Endothelial cell (in vitro differentiated cells): ENCODE measurements at regions not wholly inside any gene's neighbourhood (a gene's known extent, or its start where the extent isn't known, plus 50 kb on each side); places are given as distances from the start of the nearest gene placed in this dataset.

Experiments
- DNase-seq: peaks from one replicate; pipeline ENCODE4 v3.0.0; 2021; ENCODE audit warnings: low spot score
- H3K27ac Mint-ChIP-seq: one replicate; pipeline ENCODE4 v1.8.0; 2021; ENCODE audit warnings: mixed read lengths, inconsistent platforms; ENCODE audit not compliant: unreplicated experiment
- H3K27me3 Mint-ChIP-seq: one replicate; pipeline ENCODE4 v1.8.0; 2021; ENCODE audit warnings: mild to moderate bottlenecking, moderate library complexity, mixed read lengths, inconsistent platforms; ENCODE audit not compliant: unreplicated experiment
- H3K36me3 Mint-ChIP-seq: one replicate; pipeline ENCODE4 v1.8.0; 2021; ENCODE audit warnings: mild to moderate bottlenecking, low read depth, mixed read lengths, inconsistent platforms; ENCODE audit not compliant: unreplicated experiment
- H3K4me1 Mint-ChIP-seq: one replicate; pipeline ENCODE4 v1.8.0; 2021; ENCODE audit warnings: mild to moderate bottlenecking, mixed read lengths, inconsistent platforms; ENCODE audit not compliant: unreplicated experiment
- H3K4me3 Mint-ChIP-seq: one replicate; pipeline ENCODE4 v1.8.0; 2021; ENCODE audit warnings: mild to moderate bottlenecking, mixed read lengths, inconsistent platforms; ENCODE audit not compliant: unreplicated experiment
- H3K9me3 Mint-ChIP-seq: one replicate; pipeline ENCODE4 v1.8.0; 2021; ENCODE audit warnings: mixed read lengths, inconsistent platforms; ENCODE audit not compliant: unreplicated experiment
- TF ChIP-seq, protein P1 (sequence below): fragments of 200-600 bp; sonication (generic); IDR thresholded peaks from one replicate; pipeline ENCODE4 v1.5.0; 2021; ENCODE audit warnings: antibody characterized with exemption; ENCODE audit not compliant: unreplicated experiment

- Mint-ChIP-seq H3K9me3 (no peaks in the 10 kb centered on the region), H3K27me3 (no peaks in the 10 kb centered on the region), H3K36me3 (no peaks in the 10 kb centered on the region), H3K4me3 (no peak overlapping the region), H3K27ac (no peak overlapping the region), H3K4me1 (no peaks in the 10 kb centered on the region)
- DNase-seq: no peak
- TF ChIP-seq, protein P1, sequence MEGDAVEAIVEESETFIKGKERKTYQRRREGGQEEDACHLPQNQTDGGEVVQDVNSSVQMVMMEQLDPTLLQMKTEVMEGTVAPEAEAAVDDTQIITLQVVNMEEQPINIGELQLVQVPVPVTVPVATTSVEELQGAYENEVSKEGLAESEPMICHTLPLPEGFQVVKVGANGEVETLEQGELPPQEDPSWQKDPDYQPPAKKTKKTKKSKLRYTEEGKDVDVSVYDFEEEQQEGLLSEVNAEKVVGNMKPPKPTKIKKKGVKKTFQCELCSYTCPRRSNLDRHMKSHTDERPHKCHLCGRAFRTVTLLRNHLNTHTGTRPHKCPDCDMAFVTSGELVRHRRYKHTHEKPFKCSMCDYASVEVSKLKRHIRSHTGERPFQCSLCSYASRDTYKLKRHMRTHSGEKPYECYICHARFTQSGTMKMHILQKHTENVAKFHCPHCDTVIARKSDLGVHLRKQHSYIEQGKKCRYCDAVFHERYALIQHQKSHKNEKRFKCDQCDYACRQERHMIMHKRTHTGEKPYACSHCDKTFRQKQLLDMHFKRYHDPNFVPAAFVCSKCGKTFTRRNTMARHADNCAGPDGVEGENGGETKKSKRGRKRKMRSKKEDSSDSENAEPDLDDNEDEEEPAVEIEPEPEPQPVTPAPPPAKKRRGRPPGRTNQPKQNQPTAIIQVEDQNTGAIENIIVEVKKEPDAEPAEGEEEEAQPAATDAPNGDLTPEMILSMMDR: no peak
Measured at GRCh38 chr10:55062349-55062748, 261.3 kb upstream of the PCDH15 start.

GRCh38 chr10:55058800-55059199 lies 257.8 kb upstream of the PCDH15 start:
- no peaks in the 10 kb centered on the region for H3K36me3 Mint-ChIP-seq
- TF ChIP-seq, protein P1: no peak
- no peak overlapping the region for H3K4me3 Mint-ChIP-seq
- H3K27ac Mint-ChIP-seq: no peak overlapping the region
- no peak for DNase-seq
- no peaks in the 10 kb centered on the region for H3K4me1 Mint-ChIP-seq
- no peaks in the 10 kb centered on the region for H3K9me3 Mint-ChIP-seq
- H3K27me3 Mint-ChIP-seq: no peaks in the 10 kb centered on the region

- H3K9me3 Mint-ChIP-seq: no peaks in the 10 kb centered on the region
- no peaks in the 10 kb centered on the region for H3K4me1 Mint-ChIP-seq
Measured at GRCh38 chr10:55051515-55051914, 250.5 kb upstream of the PCDH15 start.

DNA sequence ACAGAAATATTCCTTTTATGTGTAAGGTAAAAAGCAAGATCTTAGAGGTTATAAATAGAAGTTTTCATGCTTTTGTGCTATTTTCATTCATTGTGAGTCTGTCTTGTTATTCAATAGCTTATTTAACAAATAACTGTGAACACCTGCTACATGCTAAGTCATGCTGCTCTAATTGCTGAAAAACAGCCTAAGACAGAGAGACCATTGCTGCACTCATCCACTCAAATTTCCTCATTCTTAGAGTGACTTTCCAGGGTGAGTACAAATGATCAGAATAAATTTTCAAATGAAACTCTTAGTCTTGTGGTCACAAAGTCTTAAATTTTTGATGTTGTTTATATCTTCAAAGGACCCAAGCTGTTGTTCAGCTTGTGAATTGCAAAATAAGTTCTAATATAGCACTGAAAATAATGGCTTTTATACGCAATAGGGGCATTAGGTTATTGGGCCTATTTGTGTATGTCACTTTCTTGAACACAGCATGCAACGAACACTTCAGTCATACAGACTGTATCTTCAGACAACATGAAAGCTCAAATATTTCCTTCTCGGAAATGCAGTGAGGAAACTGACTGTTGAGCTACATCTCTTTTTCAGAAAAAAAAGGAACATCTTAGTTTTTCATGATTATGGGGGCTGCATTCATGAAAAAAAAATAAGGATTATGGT lies 247.9 kb upstream of the PCDH15 start:
- Mint-ChIP-seq H3K27ac (no peak overlapping the region), H3K36me3 (no peaks in the 10 kb centered on the region), H3K9me3 (no peaks in the 10 kb centered on the region), H3K4me1 (no peaks in the 10 kb centered on the region), H3K4me3 (no peak overlapping the region), H3K27me3 (no peaks in the 10 kb centered on the region)
- no peak for DNase-seq
- TF ChIP-seq, protein P1: no peak

More at GRCh38 chr10:55051515-55051914, 250.5 kb upstream of the PCDH15 start:
- Mint-ChIP-seq H3K4me3 (no peak overlapping the region), H3K27ac (no peak overlapping the region), H3K36me3 (no peaks in the 10 kb centered on the region), H3K27me3 (no peaks in the 10 kb centered on the region)
- TF ChIP-seq, protein P1: no peak
- DNase-seq: no peak

DNA sequence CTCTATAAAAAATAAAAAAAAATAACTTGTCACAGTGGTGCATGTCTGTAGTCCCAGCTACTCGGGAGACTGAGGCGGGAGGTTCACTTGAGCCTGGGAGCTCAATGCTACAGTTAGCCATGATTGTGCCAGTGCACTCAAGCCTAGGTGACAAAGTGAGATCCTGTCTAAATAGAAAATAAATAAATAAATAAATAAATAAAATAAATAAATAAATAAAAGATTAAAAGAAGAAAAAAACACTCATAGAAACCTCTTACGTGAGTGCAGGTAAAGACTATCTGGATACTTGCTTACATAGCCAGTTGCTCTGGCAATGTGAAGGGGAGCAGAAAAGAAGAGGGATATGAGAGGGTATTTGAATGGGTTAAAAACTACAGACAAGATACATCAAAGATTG lies 242.5 kb upstream of the PCDH15 start:
- Mint-ChIP-seq H3K36me3 (no peaks in the 10 kb centered on the region), H3K4me1 (no peaks in the 10 kb centered on the region), H3K27me3 (no peaks in the 10 kb centered on the region), H3K9me3 (no peaks in the 10 kb centered on the region), H3K4me3 (no peak overlapping the region), H3K27ac (no peak overlapping the region)
- TF ChIP-seq, protein P1: no peak
- DNase-seq: no peak
